HL-60 (cell line): ENCODE measurements at regions not wholly inside any gene's neighbourhood (a gene's known extent, or its start where the extent isn't known, plus 50 kb on each side); places are given as distances from the start of the nearest gene placed in this dataset.
"Not testable (repeated sequence)": the region's sequence is repeated elsewhere in the genome, so short reads cannot be mapped to it uniquely, and the experiment has no call there.

Experiments used
- DNase-seq, 2 experiments: peaks; one replicate each; pipeline ENCODE4 v3.0.0-alpha.2; 2010 to 2020; ENCODE audit warnings: low read depth in 1 of 2, low spot score in 1 of 2
- H3K27ac ChIP-seq: fragments of 250-450 bp; sonication (Bioruptor Pico); replicated peaks from 2 replicates; pipeline ENCODE4 v1.5.1; 2020; ENCODE audit warnings: mild to moderate bottlenecking, moderate library complexity
- H3K27me3 ChIP-seq: fragments of 250-450 bp; sonication (Bioruptor Pico); 2 replicates; pipeline ENCODE4 v1.5.1; 2021; ENCODE audit warnings: mild to moderate bottlenecking, moderate library complexity; ENCODE audit not compliant: insufficient read depth, poor library complexity, severe bottlenecking
- H3K4me3 ChIP-seq: replicated peaks from 2 replicates; pipeline ENCODE4 v1.5.1; 2011; ENCODE audit warnings: mild to moderate bottlenecking, control low read depth, low read length; ENCODE audit not compliant: insufficient read depth
- CTCF ChIP-seq: IDR thresholded peaks from one replicate; pipeline ENCODE4 v1.5.1; 2011; ENCODE audit warnings: low read length, control low read depth, inconsistent platforms; ENCODE audit not compliant: insufficient read depth
- GABPA ChIP-seq: IDR thresholded peaks from 2 replicates; pipeline ENCODE4 v1.6.1; 2012; ENCODE audit warnings: low read depth
- POLR2AphosphoS5 ChIP-seq: IDR thresholded peaks from 2 replicates; pipeline ENCODE4 v1.6.1; 2012; ENCODE audit warnings: low read depth
- REST ChIP-seq: IDR thresholded peaks from 2 replicates; pipeline ENCODE4 v1.6.1; 2012; ENCODE audit warnings: low read depth; ENCODE audit not compliant: insufficient replicate concordance
- SPI1 ChIP-seq: IDR thresholded peaks from 2 replicates; pipeline ENCODE4 v1.6.1; 2012; ENCODE audit warnings: low read depth, mild to moderate bottlenecking, borderline replicate concordance

- no peak overlapping the region for H3K4me3 ChIP-seq
- no peak overlapping the region for H3K27ac ChIP-seq
- no peak for DNase-seq
- TF ChIP-seq SPI1 (no peak), CTCF (no peak), REST (no peak), POLR2AphosphoS5 (no peak), GABPA (no peak)
- H3K27me3 ChIP-seq: no peaks in the 10 kb centered on the region
These were observed 412.2 kb upstream of the KLHL1 start for GRCh38 chr13:70520275-70521036.

- Histone ChIP-seq H3K4me3 (no peak overlapping the region), H3K27me3 (no peaks in the 10 kb centered on the region), H3K27ac (no peak overlapping the region)
- DNase-seq: no peak
- TF ChIP-seq POLR2AphosphoS5 (no peak), CTCF (no peak), REST (no peak), GABPA (no peak), SPI1 (no peak)
These were observed 409.8 kb upstream of the KLHL1 start for GRCh38 chr13:70518081-70518480.

GRCh38 chr13:70516226-70516625, 408.0 kb upstream of the KLHL1 start:
- TF ChIP-seq REST (no peak), GABPA (no peak), CTCF (no peak), POLR2AphosphoS5 (no peak)
- no peak for DNase-seq
- Histone ChIP-seq H3K4me3 (no peak overlapping the region), H3K27ac (no peak overlapping the region), H3K27me3 (no peaks in the 10 kb centered on the region)

- H3K27ac ChIP-seq, H3K27me3 ChIP-seq, H3K4me3 ChIP-seq, DNase-seq: not testable (repeated sequence)
These were observed 403.7 kb upstream of the KLHL1 start for GRCh38 chr13:70511861-70512417.
